GM19035 (cell line): ENCODE measurements at regions not wholly inside any gene's neighbourhood (a gene's known extent, or its start where the extent isn't known, plus 50 kb on each side); places are given as distances from the start of the nearest gene placed in this dataset.
"Not testable (repeated sequence)": the region's sequence is repeated elsewhere in the genome, so short reads cannot be mapped to it uniquely, and the experiment has no call there.

Experiments used
- ATAC-seq: cut with Tn5 transposase; IDR thresholded peaks from one replicate; pipeline ENCODE4 v1.9.1; 2021; ENCODE audit not compliant: unreplicated experiment

DNA sequence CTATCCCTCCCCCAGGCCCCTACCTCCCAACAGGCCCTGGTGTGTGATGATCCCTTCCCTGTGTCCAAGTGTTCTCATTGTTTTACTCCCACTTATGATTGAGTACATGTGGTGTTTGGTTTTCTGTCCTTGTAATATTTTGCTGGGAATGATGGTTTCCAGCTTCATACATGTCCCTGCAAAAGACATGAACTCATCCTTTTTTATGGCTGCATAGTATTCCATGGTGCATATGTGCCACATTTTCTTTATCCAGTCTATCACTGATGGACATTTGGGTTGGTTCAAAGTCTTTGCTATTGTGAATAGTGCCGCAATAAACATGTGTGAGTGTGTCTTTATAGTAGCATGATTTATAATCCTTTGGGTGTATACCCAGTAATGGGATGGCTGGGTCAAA lies 151.7 kb downstream of the VSIG4 start:
- ATAC-seq, result not testable (repeated sequence)

DNA sequence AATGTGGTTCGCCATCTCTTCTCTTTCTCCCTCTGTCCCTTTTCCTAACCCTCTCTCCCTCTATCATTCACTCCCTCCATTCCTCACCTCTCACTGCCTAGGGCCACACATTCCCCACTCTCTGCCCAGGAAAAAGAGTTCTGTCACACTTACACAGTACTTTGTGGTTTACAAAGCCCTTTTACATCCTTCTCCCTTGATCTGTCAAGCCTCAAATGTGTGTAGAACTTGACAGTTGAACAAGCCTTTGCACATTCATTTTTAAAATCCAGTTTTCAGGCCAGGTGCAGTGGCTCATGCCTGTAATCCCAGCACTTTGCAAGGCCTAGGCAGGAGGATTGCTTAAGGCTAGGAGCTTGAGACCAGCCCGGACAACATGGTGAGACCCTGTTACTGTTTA lies 156.3 kb downstream of the VSIG4 start:
- no peak for ATAC-seq

DNA sequence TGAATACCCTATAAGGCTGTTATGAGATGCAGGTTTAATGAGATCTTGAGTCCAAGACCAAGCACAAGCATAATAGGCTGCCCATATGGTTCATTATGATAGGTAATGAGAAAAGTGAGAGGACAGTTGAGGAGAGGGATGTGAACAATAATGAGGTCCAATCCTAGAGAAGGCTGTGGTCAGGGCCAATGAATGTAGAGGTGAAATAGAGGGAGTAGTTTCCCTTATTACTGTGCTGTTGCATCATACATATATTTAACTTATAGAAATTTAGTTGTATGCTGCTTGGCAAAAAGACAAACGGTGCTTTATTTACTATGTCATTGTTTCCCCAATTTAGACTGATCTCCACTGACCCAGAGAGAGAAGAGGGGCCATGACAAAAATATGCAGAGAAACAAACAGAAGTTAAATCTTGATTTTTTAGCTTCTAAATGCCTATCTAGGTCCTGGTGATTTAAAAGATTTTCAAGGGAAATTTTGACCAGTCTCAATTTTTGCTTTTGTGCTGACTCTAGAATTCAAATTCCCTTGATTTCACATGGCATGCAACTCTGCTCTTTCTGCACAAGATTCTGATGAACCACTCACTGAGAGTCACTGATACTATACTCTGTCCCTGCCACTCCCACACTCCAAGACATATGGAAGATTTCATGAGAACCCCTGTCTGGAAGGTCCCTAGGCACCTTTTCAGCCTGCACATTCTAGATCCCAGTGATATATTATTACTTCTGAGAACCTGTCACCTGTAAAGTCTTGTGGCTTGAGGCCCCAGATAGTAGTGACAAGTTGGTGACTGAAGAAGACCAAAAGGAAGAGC lies 159.7 kb downstream of the VSIG4 start:
- no peak for ATAC-seq

DNA sequence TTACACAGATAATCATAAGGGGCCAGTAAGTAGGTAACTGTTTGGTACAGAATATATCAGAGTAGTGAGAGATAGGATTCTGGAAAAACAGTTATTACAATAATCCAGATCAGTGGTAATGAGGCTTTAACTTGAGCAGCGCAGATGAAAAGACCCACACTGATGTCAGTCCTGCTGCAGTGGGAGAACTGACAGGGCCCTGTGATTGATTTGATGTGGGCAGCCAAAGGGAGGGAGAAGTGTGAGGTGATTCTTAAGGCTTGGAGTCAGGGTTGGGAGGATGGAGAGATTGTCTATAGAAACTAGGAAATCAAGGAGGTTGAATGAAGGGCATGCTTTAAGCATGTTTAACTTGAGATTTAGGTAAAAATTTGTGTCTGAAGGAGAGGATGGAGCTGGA lies 161.4 kb downstream of the VSIG4 start:
- ATAC-seq, result no peak

DNA sequence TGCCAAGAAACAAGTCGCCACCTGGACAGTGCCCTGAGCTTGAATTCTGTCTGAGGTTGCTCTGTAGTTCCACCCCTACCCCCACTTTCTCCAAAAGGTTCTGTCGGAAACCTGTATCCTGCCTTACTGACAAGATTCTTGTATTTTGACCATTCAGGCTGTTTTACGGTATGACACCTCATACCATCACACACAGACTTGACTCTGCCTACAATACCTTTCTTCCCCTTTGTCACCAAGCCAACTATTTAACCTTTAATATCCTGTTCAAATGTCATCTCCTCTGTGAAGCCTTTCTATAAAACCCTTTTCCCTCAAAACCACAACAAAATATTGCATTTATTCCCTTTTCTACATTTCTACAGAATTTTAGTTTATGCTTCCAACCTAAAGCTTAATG lies 161.9 kb downstream of the VSIG4 start:
- ATAC-seq, result no peak

DNA sequence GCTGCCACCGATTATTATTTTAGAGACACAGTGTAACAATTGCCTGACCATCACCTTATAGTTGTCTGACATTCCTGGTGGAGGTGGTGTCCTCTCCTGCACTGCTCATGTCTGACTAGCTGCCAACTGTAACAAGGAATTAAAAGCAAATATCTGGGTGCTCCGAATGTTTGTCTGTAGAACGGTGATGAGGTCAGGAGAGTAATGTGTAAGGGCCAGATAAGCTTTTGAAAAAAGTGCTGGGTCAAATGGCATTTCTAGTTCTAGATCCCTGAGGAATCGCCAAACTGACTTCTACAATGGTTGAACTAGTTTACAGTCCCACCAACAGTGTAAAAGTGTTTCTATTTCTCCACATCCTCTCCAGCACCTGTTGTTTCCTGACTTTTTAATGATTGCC lies 164.3 kb downstream of the VSIG4 start:
- not testable (repeated sequence) for ATAC-seq

DNA sequence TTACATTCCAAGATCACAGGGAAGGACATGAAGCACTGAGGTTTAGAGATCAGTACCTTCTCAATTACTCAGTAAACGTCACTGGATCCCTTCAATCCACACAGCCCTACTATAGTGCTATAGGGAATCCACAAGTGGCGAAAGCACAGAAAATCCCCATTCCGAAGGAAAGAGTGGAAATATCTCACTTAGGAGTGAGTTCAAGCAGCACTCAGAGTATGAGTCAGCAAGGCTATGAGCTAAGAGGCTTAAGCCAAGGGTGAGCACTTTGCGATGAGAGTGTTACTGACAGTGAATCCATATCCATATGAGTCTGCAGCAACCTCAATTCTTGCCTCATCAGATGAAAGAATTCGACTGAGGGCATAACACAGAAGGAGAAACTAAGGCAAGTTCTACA lies 165.1 kb downstream of the VSIG4 start:
- no peak for ATAC-seq

DNA sequence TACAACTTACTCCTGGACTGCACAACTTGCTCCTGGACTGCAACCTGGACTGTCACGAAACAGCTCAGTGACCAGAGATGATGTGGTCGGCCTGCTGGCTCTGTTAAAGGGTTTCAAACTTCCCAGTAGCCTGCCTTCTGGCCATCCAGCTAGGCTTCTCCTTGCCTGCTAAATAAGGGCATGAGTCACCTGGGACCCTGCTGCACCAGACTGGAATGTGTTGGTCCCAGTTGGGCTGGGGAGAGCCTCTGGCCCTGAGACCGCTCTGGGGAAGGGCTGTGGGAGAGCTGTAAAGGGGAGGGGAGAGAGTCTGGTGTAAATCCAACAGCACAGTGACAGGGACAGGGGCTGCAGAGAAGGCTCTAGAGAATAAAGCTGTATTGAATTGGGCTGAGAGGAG lies 165.8 kb downstream of the VSIG4 start:
- ATAC-seq, result no peak

DNA sequence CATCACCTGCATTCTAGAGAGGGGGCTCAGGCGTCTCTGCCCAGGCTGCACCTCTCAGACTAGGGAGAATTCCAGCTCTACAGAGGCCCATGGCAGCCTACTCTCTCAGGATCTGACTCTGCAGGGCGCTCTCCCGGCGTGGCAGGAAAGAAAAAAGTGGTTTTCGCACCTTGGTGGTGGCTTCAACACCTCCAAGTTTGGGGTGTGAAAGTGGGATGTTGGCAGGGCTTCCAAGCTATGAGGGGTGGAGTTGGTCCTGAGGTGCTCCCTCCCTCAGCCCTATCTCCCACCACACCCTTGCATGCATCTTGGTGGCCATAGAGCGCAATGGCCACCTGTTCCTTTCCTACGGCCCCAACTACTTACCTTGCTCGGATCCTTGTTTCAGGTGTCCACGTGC lies 166.5 kb downstream of the VSIG4 start:
- no peak for ATAC-seq

DNA sequence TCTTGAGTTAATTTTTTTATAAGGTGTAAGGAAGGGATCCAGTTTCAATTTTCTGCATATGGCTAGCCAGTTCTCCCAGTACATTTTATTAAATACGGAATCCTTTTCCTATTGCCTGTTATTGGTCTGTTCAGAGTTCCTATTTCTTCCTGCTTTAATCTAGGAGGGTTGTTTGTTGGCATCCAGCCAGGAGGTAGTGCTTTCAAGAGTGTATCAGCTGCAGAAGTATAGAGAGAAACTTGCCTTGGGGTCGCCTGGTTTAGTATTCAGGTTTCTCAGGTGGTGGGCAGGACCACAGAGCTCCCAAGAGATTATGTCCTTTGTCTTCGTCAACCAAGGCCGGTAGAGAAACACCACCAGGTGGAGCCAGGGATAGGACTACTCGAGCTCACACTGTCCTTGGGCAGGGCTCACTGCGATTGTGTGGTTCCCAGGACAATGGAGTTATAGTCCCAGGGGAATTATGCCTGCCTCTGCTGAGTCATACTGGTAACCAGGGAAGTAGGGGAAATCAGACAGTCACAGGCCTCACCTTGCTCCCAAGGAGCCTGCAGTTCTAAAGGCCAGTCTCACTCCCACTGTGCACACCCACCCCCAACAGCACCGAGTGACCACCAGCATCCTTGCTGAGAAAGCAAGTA lies 168.1 kb downstream of the VSIG4 start:
- ATAC-seq, result no peak

DNA sequence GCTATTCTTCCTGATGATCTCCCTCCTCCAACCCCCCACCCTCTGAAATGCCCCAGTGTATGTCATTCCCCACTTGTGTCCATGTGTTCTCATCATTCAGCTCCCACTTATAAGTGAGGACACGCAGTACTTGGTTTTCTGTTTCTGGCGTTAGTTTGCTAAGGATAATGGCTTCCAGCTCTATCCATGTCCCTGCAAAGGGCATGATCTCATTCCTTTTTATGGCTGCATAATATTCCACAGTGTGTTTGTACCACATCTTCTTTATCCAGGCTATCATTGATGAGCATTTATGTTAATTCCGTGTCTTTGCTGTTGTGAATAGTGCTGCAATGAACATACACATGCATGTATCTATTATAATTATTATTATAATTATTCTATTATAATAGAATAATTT lies 169.3 kb downstream of the VSIG4 start:
- not testable (repeated sequence) for ATAC-seq

DNA sequence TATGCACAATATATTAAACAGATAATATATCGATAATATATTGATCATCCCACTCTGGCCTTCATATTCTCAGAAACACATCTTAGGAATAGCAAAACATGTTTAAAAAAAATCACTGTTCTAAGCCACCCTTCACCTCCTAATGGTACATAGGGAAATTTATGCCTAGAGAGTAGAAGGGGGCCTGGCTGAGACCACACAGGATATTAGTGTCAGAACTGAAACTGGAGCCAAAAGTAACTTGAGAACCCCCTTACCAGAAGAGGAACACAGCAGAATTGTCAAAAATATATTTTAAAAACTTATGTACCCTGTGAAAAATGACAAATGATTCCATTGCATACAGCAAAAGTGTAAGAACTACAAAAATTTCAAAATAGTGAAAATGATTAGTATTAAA lies 173.1 kb downstream of the VSIG4 start:
- no peak for ATAC-seq

DNA sequence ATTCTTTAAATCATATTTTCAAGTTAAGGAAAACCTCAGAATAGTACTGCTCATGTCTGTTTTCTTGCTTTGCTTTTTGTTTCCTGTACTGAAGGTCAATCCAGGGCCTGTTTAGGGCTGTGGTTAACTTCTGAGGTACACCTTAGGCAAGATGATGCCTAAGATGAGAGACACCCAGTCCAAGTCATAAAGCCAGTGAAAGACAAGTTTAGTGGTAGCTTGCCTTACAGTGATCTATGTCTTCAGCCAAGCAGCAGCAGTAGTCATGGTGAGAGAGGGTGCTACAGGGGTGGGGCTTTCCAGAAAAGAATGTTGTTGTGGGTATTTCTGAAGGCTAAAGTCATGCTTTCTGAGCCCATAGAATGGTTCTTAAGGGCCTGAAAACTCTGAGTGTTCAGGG lies 173.7 kb downstream of the VSIG4 start:
- no peak for ATAC-seq

DNA sequence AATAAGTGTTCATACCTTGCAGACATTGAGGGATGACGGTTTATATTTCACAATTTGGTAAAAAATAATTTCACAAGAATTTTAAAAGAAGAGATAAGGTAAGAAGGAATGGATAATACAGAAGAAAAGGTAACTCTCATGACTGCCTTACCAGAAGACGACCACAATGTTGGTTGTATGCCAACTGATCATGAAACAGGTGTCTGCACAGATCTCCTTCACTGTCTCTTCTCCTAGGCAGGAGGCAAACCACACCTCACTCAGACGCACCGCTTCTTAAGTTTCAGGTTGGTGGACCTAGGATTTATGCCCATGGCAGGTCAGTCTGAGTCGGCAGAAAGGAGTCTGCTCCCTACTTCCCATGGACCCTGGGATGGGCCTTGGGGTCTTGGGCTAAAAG lies 177.2 kb downstream of the VSIG4 start:
- ATAC-seq, result no peak

DNA sequence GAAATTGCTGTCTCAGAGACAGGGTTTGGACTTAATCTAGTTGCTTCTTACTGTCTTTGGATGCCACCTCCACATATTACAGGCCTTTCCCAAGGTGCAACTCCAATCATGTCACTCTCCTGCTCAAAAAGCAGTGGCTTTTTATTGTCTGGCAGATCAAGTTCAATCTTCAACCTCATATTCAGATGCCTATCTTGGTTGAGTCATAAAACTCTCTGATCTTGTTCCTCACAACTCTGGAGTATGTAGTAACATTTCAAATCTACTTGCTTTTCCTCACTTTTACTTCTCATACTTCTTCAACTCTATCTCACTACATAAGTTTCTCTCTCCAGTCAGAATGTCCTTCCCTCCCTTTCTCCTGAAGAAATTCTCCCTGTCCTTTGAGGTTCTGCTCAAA lies 180.6 kb downstream of the VSIG4 start:
- no peak for ATAC-seq

DNA sequence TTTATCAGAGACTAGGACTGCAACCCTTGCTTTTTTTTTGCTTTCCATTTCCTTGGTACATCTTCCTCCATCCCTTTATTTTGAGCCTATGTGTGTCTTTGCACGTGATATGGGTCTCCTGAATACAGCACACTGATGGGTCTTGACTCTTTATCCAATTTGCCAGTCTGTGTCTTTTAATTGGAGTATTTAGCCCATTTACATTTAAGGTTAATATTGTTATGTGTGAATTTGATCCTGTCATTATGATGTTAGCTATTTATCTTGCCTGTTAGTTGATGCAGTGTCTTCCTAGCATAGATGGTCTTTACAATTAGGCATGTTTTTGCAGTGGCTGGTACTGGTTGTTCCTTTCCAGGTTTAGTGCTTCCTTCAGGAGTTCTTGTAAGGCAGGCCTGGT lies 185.4 kb downstream of the VSIG4 start:
- not testable (repeated sequence) for ATAC-seq

DNA sequence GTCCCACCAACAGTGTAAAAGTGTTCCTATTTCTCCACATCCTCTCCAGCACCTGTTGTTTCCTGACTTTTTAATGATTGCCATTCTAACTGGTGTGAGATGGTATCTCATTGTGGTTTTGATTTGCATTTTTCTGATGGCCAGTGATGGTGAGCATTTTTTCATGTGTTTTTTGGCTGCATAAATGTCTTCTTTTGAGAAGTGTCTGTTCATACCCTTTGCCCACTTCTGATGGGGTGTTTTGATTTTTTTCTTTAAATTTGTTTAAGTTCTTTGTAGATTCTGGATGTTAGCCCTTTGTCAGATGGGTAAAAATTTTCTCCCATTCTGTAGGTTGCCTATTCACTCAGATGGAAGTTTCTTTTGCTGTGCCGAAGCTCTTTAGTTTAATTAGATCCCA lies 183.9 kb downstream of the MSN start:
- not testable (repeated sequence) for ATAC-seq

DNA sequence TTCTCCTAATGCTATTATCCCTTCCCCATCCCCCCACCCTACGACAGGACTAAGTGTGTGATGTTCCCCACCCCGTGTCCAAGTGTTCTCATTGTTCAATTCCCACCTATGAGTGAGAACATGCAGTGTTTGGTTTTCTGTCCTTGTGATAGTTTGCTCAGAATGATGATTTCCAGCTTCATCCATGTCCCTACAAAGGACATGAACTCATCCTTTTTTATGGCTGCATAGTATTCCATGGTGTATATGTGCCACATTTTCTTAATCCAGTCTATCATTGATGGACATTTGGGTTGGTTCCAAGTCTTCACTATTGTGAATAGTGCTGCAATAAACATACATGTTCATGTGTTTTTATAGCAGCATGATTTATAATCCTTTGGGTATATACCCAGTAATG lies 183.4 kb downstream of the MSN start:
- not testable (repeated sequence) for ATAC-seq

DNA sequence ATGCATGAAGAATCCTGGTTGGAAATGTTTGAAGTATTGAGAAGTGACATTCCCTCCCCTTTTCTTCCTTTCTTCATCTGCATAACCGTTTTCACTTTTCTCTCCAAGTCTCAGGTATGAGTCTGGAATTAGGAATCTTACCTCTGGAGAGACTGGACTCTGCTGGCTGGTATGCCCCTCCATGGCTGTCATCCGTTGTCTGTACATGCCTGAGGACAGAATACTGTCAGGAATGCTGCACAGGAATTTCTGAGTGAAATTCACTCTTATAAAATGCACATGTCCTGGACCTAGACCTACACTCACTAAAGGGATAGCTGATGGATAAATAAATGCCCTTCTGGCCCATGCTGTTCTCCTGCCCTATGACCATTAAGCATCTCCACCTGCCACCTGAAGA lies 179.5 kb downstream of the MSN start:
- ATAC-seq, result no peak

DNA sequence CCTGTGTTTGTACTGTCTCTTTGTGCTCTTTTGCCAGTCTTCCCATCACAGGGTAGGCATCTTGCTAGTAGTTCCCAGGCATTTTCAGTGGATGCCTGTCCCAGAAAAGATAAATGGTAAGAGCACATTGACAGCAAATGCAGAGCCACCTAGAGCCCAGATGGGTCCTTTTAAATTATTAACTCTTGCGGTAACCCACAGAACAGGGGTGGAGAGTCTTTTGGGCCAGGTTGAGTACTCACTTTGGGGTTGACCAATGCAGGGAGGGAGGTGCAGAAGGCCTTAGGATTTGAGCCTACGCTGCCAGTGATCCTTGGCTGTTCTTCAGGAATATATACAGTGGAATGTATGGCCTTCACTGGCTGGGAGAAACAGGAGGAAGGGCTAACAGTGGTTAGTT lies 173.8 kb downstream of the MSN start:
- ATAC-seq, result no peak

DNA sequence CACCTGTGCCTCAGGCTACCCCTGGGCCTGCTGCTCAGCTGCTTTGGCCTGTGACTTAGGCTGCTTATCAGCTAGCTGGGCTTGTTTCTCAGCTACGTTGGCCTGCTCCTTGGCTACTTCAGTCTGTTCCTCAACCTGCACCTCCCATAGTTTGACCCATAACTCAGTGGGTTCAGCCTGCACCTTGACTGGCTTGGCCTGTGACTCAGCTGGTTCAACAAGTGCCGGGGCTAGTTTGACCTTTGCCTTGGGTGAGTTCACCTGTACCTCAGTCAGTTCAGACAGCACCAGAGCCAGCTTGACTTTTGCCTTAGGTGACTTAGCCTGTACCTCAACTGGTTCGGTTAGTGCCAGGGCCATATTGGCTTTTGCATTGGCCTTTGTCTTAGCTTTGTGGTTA lies 171.2 kb downstream of the MSN start:
- no peak for ATAC-seq

DNA sequence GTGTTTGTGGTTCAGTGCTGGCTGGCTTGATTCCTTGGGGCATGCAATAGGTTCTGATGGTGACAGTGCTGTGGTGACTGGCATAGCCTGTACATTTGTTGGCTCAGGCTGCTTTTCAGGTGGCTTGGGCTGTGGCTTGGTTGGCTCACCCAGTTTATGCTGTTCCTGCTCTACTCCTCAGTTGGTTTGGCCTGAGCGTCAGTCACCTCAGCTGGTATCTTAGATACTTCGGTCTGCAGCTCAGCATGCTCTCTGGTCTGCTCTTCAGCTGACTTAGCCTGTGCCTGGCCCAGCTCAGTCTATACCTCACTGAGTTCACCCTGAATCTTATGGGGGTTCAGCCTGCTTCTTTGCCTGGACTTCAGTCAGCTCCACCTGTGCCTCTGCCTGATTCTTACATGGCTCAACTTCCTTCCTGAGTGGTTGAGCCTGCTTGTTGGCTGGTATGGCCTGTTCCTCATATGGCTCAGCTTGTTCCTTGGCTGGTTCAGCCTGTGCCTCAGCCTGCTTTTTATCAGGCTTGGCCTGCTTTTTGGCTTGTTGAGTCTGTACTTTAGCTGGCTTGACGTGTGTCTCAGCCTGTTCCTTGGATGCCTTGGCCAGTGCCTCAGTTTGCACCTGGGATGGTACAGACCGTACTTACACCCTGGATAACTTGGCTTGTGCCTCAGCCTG lies 170.6 kb downstream of the MSN start:
- ATAC-seq, result no peak
